Prostate gland (tissue), 2 donors: ENCODE measurements at regions not wholly inside any gene's neighbourhood (a gene's known extent, or its start where the extent isn't known, plus 50 kb on each side); places are given as distances from the start of the nearest gene placed in this dataset.

Experiments used
- CTCF ChIP-seq, 4 experiments: fragments of 200-600 bp in 2 of 4; fragments of 450-650 bp in 2 of 4; sonication (generic) in 2 of 4; IDR thresholded peaks; 1 replicate in 3 of 4; 2 replicates in 1 of 4; pipeline ENCODE4 v1.5.1; 2016 to 2019; ENCODE audit warnings: antibody characterized with exemption in 4 of 4, mild to moderate bottlenecking in 2 of 4, moderate library complexity in 2 of 4
- POLR2A ChIP-seq: fragments of 450-650 bp; IDR thresholded peaks from one replicate; pipeline ENCODE4 v1.6.1; 2016; ENCODE audit warnings: antibody characterized with exemption, mild to moderate bottlenecking
- POLR2AphosphoS5 ChIP-seq: sonication (generic); formaldehyde crosslinking; IDR thresholded peaks from one replicate; pipeline ENCODE4 v1.6.1; 2017; ENCODE audit warnings: antibody characterized with exemption

DNA sequence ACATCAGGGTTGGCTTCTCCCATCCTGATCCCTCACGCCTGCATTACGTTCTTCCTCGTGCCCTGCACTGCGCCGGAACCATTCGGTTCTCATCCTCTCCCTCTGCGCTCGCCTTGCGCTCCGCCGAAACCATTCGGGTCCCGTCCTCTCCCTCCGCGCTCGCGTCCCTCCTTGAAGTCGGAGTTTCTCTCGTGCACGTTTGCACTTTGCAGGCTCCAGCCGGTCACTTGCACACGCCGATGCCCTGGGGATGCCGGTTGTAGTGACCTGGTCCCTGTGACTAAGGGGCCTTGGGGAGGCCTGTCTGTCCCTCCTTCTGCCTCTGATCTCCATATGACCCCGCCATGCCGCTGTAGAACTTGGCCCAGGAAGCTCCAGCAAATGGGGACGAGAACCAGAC, 265.8 kb downstream of the TEX29 start:
- TF ChIP-seq CTCF (IDR thresholded peaks at IDR 0.05) (no peak), POLR2AphosphoS5 (no peak), POLR2A (no peak)
